ENCODE measurements at regions not wholly inside any gene's neighbourhood (a gene's known extent, or its start where the extent isn't known, plus 50 kb on each side); places are given as distances from the start of the nearest gene placed in this dataset.

DNA sequence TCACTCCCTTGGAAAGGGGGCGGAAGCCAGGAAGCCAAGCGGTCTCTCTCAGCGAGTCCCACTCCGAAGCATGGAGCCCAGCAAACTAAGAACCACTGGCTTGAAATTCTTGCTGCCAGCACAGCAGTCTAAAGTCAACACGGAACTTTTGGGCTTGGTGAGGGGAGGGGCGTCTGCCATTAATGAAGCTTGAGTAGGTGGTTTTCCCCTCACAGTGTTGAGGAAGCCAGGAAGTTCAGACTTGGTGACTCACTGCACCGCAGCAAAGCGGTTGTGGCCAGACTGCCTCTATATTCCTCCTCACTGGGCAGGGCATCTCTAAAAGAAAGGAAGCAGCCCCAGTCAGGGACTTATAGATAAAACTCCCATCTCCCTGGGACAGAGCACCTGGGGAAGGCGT lies 665.4 kb upstream of the CBLB start:
- intact Hi-C loops (cut with micrococcal nuclease), result no loop called here
- Mint-ChIP-seq H3K27me3 (ENCODE audit: insufficient read depth, unreplicated experiment) (no peaks in the 10 kb centered on the region), H3K4me1 (ENCODE audit: insufficient read depth, unreplicated experiment) (peaks cover 4% of the 10 kb centered on the region), H3K4me3 (ENCODE audit: unreplicated experiment) (no peak overlapping the region), H3K27ac (ENCODE audit: low read depth, unreplicated experiment) (no peak overlapping the region), H3K36me3 (ENCODE audit: insufficient read depth, unreplicated experiment) (no peaks in the 10 kb centered on the region), H3K9me3 (ENCODE audit: unreplicated experiment) (peaks cover 17% of the 10 kb centered on the region)
- CTCF ChIA-PET, result interaction anchor here (0.8 kb wide), 1 partner anchor 10 kb away, joined by 3 read pairs; no protein-coding TSS in a partner anchor
- POLR2A ChIA-PET, result no interaction called here
- TF ChIP-seq, protein P1, sequence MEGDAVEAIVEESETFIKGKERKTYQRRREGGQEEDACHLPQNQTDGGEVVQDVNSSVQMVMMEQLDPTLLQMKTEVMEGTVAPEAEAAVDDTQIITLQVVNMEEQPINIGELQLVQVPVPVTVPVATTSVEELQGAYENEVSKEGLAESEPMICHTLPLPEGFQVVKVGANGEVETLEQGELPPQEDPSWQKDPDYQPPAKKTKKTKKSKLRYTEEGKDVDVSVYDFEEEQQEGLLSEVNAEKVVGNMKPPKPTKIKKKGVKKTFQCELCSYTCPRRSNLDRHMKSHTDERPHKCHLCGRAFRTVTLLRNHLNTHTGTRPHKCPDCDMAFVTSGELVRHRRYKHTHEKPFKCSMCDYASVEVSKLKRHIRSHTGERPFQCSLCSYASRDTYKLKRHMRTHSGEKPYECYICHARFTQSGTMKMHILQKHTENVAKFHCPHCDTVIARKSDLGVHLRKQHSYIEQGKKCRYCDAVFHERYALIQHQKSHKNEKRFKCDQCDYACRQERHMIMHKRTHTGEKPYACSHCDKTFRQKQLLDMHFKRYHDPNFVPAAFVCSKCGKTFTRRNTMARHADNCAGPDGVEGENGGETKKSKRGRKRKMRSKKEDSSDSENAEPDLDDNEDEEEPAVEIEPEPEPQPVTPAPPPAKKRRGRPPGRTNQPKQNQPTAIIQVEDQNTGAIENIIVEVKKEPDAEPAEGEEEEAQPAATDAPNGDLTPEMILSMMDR (IDR thresholded peaks at IDR 0.05; ENCODE audit: unreplicated experiment), result no peak
- BruUV-seq (replicated peaks), result no TSS peak
- DNase-seq (ENCODE audit: unreplicated experiment), result peak; percentile 49

DNA sequence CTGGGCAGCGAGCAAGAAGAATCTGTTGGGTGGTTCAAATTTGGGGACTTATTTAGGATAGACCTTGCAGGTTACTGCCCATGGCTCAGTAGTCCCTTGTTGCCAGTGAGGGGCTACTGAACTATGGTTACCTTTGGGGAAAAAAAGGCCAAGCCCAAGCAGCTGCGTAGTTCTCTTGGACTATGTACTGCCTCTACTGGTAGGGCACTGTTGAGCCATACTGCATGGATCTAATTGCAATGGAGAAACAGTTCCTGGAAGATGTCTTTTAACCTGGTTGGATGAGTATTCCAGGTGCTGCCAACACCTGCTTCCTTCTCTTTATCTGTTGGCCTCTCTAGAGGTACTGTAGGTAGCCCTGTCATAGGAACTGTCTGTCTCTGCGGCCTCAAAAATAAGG lies 671.9 kb upstream of the CBLB start:
- intact Hi-C loops (cut with micrococcal nuclease), result no loop called here
- no peak for DNase-seq (ENCODE audit: unreplicated experiment)
- Mint-ChIP-seq H3K27ac (ENCODE audit: low read depth, unreplicated experiment) (no peak overlapping the region), H3K9me3 (ENCODE audit: unreplicated experiment) (peaks cover 17% of the 10 kb centered on the region), H3K27me3 (ENCODE audit: insufficient read depth, unreplicated experiment) (no peaks in the 10 kb centered on the region), H3K4me1 (ENCODE audit: insufficient read depth, unreplicated experiment) (no peaks in the 10 kb centered on the region), H3K36me3 (ENCODE audit: insufficient read depth, unreplicated experiment) (no peaks in the 10 kb centered on the region), H3K4me3 (ENCODE audit: unreplicated experiment) (no peak overlapping the region)
- TF ChIP-seq, protein P1 (IDR thresholded peaks at IDR 0.05; ENCODE audit: unreplicated experiment), result no peak
- no TSS peak for BruUV-seq (replicated peaks)
- ChIA-PET POLR2A (no interaction called here), CTCF (no interaction called here)

DNA sequence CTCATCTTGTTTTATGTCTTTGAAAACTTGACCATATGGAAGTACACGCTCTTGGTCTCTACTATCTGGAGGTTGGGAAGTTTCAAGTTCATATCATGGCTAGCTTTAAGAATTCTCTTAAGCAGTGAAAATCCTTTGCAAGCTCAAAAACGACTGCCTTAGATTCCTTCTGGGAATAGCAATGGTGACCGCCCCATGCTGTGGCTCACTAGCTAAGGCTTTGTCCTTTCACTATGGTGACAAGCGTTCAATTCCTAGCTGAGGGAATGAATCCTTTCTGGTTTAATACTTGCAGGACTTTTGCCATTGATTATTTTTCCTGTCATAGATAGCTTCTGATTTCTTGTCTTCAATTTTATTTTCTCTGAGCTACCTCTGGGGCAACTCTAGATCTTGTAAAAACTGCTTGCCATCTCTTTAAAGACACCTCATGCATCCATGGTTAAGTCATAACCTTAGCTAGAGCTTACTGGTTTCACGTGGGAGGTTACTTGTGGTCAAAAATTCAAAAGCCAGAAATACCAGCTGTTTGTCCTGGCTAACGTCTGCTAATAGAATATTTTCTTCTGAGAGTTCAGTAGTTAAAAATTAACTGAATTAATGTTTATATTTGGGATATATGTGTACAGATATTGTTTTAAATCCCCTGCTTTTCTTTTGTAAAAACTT lies 673.4 kb upstream of the CBLB start:
- no TSS peak for BruUV-seq (replicated peaks)
- ChIA-PET POLR2A (interaction anchor here (1.3 to 1.6 kb wide), 2 partner anchors 9 to 12 kb away, joined by 3 to 4 read pairs; no protein-coding TSS in a partner anchor), CTCF (no interaction called here)
- H3K4me3 Mint-ChIP-seq (ENCODE audit: unreplicated experiment), result no peak overlapping the region
- H3K27ac Mint-ChIP-seq (ENCODE audit: low read depth, unreplicated experiment), result no peak overlapping the region
- peaks cover 11% of the 10 kb centered on the region for H3K9me3 Mint-ChIP-seq (ENCODE audit: unreplicated experiment)
- no peaks in the 10 kb centered on the region for H3K36me3 Mint-ChIP-seq (ENCODE audit: insufficient read depth, unreplicated experiment)
- intact Hi-C loops (cut with micrococcal nuclease), result no loop called here
- H3K27me3 Mint-ChIP-seq (ENCODE audit: insufficient read depth, unreplicated experiment), result no peaks in the 10 kb centered on the region
- TF ChIP-seq, protein P1 (IDR thresholded peaks at IDR 0.05; ENCODE audit: unreplicated experiment), result no peak
- no peaks in the 10 kb centered on the region for H3K4me1 Mint-ChIP-seq (ENCODE audit: insufficient read depth, unreplicated experiment)
- no peak for DNase-seq (ENCODE audit: unreplicated experiment)

DNA sequence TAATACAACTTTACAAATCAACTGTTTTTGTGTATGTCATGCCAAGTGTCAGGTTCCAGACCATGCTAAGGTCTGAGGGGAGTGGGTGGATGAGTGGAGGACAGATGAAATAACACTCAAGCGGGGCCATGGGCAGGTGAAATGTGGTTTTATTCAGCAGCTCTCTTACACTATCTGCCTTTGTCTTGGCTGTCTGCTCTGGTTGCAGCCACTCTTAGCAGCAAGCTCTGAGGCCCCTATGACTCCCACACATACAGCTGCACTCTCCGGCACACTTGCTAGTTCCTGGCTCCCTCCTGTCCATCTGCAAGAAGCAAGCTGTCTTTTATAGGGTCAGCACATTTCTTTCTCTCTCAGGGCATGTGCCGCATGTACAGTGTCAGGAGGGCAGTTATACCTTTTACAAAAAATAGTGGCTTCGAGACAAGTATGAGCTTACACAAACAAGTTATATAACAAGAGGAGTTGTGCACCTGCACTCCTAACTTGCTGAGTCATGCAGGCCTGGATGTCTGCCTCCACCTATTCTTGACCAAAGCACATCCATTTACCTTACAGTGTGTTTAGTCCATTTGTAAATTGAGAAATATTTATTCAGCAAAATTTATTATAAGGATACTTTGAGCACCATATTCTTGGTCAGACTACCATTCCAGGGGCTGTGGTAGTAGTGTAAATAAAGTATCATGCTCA lies 683.7 kb upstream of the CBLB start:
- no TSS peak for BruUV-seq (replicated peaks)
- DNase-seq (ENCODE audit: unreplicated experiment), result no peak
- Mint-ChIP-seq H3K4me1 (ENCODE audit: insufficient read depth, unreplicated experiment) (no peaks in the 10 kb centered on the region), H3K27me3 (ENCODE audit: insufficient read depth, unreplicated experiment) (no peaks in the 10 kb centered on the region), H3K36me3 (ENCODE audit: insufficient read depth, unreplicated experiment) (no peaks in the 10 kb centered on the region), H3K27ac (ENCODE audit: low read depth, unreplicated experiment) (no peak overlapping the region), H3K9me3 (ENCODE audit: unreplicated experiment) (no peaks in the 10 kb centered on the region), H3K4me3 (ENCODE audit: unreplicated experiment) (no peak overlapping the region)
- intact Hi-C loops (cut with micrococcal nuclease), result no loop called here
- TF ChIP-seq, protein P1 (IDR thresholded peaks at IDR 0.05; ENCODE audit: unreplicated experiment), result no peak
- ChIA-PET POLR2A (interaction anchor here (0.6 to 0.7 kb wide), 2 partner anchors 8 to 125 kb away, joined by 3 read pairs; no protein-coding TSS in a partner anchor), CTCF (interaction anchor here (0.8 kb wide), 1 partner anchor 1124 kb away, joined by 3 read pairs; no protein-coding TSS in a partner anchor)
